ENCODE measurements at regions not wholly inside any gene's neighbourhood (a gene's known extent, or its start where the extent isn't known, plus 50 kb on each side); places are given as distances from the start of the nearest gene placed in this dataset.
"Not testable (repeated sequence)": the region's sequence is repeated elsewhere in the genome, so short reads cannot be mapped to it uniquely, and the experiment has no call there.

DNA sequence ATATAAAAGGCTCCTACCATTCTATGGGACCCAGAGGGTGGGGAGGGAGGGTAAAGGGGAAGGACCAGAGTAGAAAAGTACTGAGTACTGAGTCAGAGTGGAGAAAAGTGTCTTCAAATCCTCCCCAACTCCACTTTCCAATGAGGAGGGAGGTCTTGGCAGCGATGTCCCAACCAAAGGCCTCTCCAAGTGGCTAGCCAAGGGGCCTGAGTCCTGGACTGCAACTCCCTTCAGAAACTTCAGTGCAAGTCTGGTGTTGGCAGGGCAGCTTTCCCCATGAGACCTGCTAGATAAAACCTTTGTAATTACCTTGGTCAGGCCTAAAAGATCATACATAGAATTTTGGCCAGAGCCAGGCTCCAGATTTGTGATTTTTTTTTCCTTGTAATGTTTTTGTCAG, 111.3 kb upstream of the TNPO1 start:
- no peak for DNase-seq (ENCODE audit: low read depth, low spot score)
- no peaks in the 10 kb centered on the region for H3K4me1 ChIP-seq (ENCODE audit: insufficient read depth, insufficient read length)
- no peak for TF ChIP-seq SUZ12 (IDR thresholded peaks at IDR 0.05; ENCODE audit: extremely low read depth, insufficient read depth, insufficient read length)
- no peak for TF ChIP-seq YY1 (IDR thresholded peaks at IDR 0.05; ENCODE audit: insufficient read depth, insufficient read length)
- TF ChIP-seq ZNF274 (IDR thresholded peaks at IDR 0.05; ENCODE audit: low read depth, low read length) = no peak
- no peak overlapping the region for H3K4me3 ChIP-seq (ENCODE audit: insufficient read length, low read depth)
- no peaks in the 10 kb centered on the region for H3K27me3 ChIP-seq (ENCODE audit: insufficient read depth, insufficient read length)
- H3K9me3 ChIP-seq (ENCODE audit: insufficient read depth, low read length) = peaks cover 12% of the 10 kb centered on the region; the same call in 1 of the 2 replicates
- no peaks in the 10 kb centered on the region for H3K36me3 ChIP-seq (ENCODE audit: insufficient read depth, insufficient read length, low read length)
- no peak overlapping the region for H3K9ac ChIP-seq (ENCODE audit: insufficient read length, low read depth)

- no peak for DNase-seq (ENCODE audit: low read depth, low spot score)
- H3K36me3 ChIP-seq (ENCODE audit: insufficient read depth, insufficient read length, low read length) = no peaks in the 10 kb centered on the region
- H3K27me3 ChIP-seq (ENCODE audit: insufficient read depth, insufficient read length) = no peaks in the 10 kb centered on the region
- no peak overlapping the region for H3K9ac ChIP-seq (ENCODE audit: insufficient read length, low read depth)
- H3K4me3 ChIP-seq (ENCODE audit: insufficient read length, low read depth) = no peak overlapping the region
- no peaks in the 10 kb centered on the region for H3K4me1 ChIP-seq (ENCODE audit: insufficient read depth, insufficient read length)
- peaks cover 11% of the 10 kb centered on the region; the same call in 1 of the 2 replicates for H3K9me3 ChIP-seq (ENCODE audit: insufficient read depth, low read length)
- TF ChIP-seq SUZ12 (IDR thresholded peaks at IDR 0.05; ENCODE audit: extremely low read depth, insufficient read depth, insufficient read length) (no peak), YY1 (IDR thresholded peaks at IDR 0.05; ENCODE audit: insufficient read depth, insufficient read length) (no peak), ZNF274 (IDR thresholded peaks at IDR 0.05; ENCODE audit: low read depth, low read length) (no peak)
Measured at GRCh38 chr5:72703876-72704275, 112.6 kb upstream of the TNPO1 start.

DNA sequence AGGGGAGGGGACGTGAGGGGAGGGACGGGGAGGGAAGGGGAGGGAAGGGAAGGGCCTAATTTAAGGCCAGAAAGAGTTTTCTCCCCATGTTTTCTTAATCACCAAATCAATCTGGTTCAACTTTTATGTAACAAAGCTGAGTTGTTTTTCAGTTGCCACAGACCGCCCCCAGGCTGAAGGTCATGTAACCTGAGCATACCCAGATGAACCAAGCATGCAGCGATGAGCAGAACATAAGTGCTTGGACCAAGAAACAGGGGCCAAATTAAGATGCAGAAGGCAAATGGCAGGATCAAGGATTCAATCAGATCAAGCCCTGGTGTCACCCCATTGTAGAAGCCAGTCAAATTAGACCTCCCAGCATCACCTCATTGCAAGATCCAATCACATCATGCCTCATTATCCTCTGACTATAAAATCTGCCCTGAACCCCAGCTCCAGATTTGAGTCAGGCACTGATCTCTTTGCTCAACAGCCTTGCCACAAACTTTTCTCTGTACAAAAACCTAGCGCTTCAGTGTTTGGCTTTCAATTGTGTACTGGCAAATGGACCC, 113.5 kb upstream of the TNPO1 start:
- no peaks in the 10 kb centered on the region for H3K4me1 ChIP-seq (ENCODE audit: insufficient read depth, insufficient read length)
- TF ChIP-seq ZNF274 (IDR thresholded peaks at IDR 0.05; ENCODE audit: low read depth, low read length) = no peak
- no peak for TF ChIP-seq SUZ12 (IDR thresholded peaks at IDR 0.05; ENCODE audit: extremely low read depth, insufficient read depth, insufficient read length)
- TF ChIP-seq YY1 (IDR thresholded peaks at IDR 0.05; ENCODE audit: insufficient read depth, insufficient read length) = no peak
- no peak for DNase-seq (ENCODE audit: low read depth, low spot score)
- peaks cover 2% of the 10 kb centered on the region; the same call in 1 of the 2 replicates for H3K9me3 ChIP-seq (ENCODE audit: insufficient read depth, low read length)
- H3K4me3 ChIP-seq (ENCODE audit: insufficient read length, low read depth) = no peak overlapping the region
- H3K36me3 ChIP-seq (ENCODE audit: insufficient read depth, insufficient read length, low read length) = no peaks in the 10 kb centered on the region
- no peak overlapping the region for H3K9ac ChIP-seq (ENCODE audit: insufficient read length, low read depth)
- no peaks in the 10 kb centered on the region for H3K27me3 ChIP-seq (ENCODE audit: insufficient read depth, insufficient read length)

DNA sequence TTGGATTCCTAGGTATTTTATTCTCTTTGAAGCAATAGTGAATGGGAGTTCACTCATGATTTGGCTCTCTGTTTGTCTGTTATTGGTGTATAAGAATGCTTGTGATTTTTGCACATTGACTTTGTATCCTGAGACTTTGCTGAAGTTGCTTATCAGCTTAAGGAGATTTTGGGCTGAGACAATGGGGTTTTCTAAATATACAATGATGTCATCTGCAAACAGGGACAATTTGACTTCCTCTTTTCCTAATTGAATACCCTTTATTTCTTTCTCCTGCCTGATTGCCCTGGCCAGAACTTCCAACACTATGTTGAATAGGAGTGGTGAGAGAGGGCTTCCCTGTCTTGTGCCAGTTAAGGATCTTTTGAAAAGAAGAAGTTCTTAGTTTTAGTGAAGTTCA, 114.4 kb upstream of the TNPO1 start:
- H3K27me3 ChIP-seq (ENCODE audit: insufficient read depth, insufficient read length); H3K4me1 ChIP-seq (ENCODE audit: insufficient read depth, insufficient read length); H3K9me3 ChIP-seq (ENCODE audit: insufficient read depth, low read length); DNase-seq (ENCODE audit: low read depth, low spot score); H3K36me3 ChIP-seq (ENCODE audit: insufficient read depth, insufficient read length, low read length); H3K4me3 ChIP-seq (ENCODE audit: insufficient read length, low read depth); H3K9ac ChIP-seq (ENCODE audit: insufficient read length, low read depth): not testable (repeated sequence)

DNA sequence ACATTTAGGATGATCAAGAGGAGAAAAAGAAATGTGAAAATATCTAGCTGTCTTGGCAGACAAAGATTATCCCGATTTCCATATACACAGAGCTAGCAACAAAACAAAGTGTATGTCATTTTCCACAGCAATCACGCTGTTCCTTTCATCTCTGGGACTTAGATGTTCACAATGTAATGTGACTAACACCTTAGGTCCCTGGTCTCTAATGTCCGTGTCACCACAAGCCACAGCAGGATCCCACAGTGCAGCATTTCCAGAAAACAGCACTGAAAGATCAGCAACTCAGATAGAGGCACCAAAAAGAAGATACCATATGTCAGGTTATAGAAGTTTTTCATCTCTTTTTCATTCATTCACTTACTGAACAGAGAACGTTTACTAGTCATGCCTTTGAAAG, 118.0 kb upstream of the TNPO1 start:
- TF ChIP-seq ZNF274 (IDR thresholded peaks at IDR 0.05; ENCODE audit: low read depth, low read length) (no peak), SUZ12 (IDR thresholded peaks at IDR 0.05; ENCODE audit: extremely low read depth, insufficient read depth, insufficient read length) (no peak), YY1 (IDR thresholded peaks at IDR 0.05; ENCODE audit: insufficient read depth, insufficient read length) (no peak)
- no peak for DNase-seq (ENCODE audit: low read depth, low spot score)
- Histone ChIP-seq H3K9me3 (ENCODE audit: insufficient read depth, low read length) (no peaks in the 10 kb centered on the region), H3K27me3 (ENCODE audit: insufficient read depth, insufficient read length) (no peaks in the 10 kb centered on the region), H3K4me3 (ENCODE audit: insufficient read length, low read depth) (no peak overlapping the region), H3K9ac (ENCODE audit: insufficient read length, low read depth) (no peak overlapping the region), H3K36me3 (ENCODE audit: insufficient read depth, insufficient read length, low read length) (no peaks in the 10 kb centered on the region), H3K4me1 (ENCODE audit: insufficient read depth, insufficient read length) (no peaks in the 10 kb centered on the region)

- Histone ChIP-seq H3K9ac (ENCODE audit: insufficient read length, low read depth) (no peak overlapping the region), H3K9me3 (ENCODE audit: insufficient read depth, low read length) (no peaks in the 10 kb centered on the region), H3K4me1 (ENCODE audit: insufficient read depth, insufficient read length) (no peaks in the 10 kb centered on the region), H3K4me3 (ENCODE audit: insufficient read length, low read depth) (no peak overlapping the region), H3K27me3 (ENCODE audit: insufficient read depth, insufficient read length) (no peaks in the 10 kb centered on the region), H3K36me3 (ENCODE audit: insufficient read depth, insufficient read length, low read length) (no peaks in the 10 kb centered on the region)
- DNase-seq (ENCODE audit: low read depth, low spot score) = no peak
- TF ChIP-seq ZNF274 (IDR thresholded peaks at IDR 0.05; ENCODE audit: low read depth, low read length) (no peak), YY1 (IDR thresholded peaks at IDR 0.05; ENCODE audit: insufficient read depth, insufficient read length) (no peak), SUZ12 (IDR thresholded peaks at IDR 0.05; ENCODE audit: extremely low read depth, insufficient read depth, insufficient read length) (no peak)
Measured at GRCh38 chr5:72697622-72698021, 118.8 kb upstream of the TNPO1 start.

- H3K9me3 ChIP-seq (ENCODE audit: insufficient read depth, low read length) = no peaks in the 10 kb centered on the region
- no peak overlapping the region for H3K9ac ChIP-seq (ENCODE audit: insufficient read length, low read depth)
- no peaks in the 10 kb centered on the region for H3K4me1 ChIP-seq (ENCODE audit: insufficient read depth, insufficient read length)
- H3K27me3 ChIP-seq (ENCODE audit: insufficient read depth, insufficient read length) = no peaks in the 10 kb centered on the region
- no peak for TF ChIP-seq SUZ12 (IDR thresholded peaks at IDR 0.05; ENCODE audit: extremely low read depth, insufficient read depth, insufficient read length)
- no peak for TF ChIP-seq ZNF274 (IDR thresholded peaks at IDR 0.05; ENCODE audit: low read depth, low read length)
- TF ChIP-seq YY1 (IDR thresholded peaks at IDR 0.05; ENCODE audit: insufficient read depth, insufficient read length) = no peak
- no peak for DNase-seq (ENCODE audit: low read depth, low spot score)
- no peaks in the 10 kb centered on the region for H3K36me3 ChIP-seq (ENCODE audit: insufficient read depth, insufficient read length, low read length)
- H3K4me3 ChIP-seq (ENCODE audit: insufficient read length, low read depth) = no peak overlapping the region
Measured at GRCh38 chr5:72695659-72696058, 120.8 kb upstream of the TNPO1 start.

DNA sequence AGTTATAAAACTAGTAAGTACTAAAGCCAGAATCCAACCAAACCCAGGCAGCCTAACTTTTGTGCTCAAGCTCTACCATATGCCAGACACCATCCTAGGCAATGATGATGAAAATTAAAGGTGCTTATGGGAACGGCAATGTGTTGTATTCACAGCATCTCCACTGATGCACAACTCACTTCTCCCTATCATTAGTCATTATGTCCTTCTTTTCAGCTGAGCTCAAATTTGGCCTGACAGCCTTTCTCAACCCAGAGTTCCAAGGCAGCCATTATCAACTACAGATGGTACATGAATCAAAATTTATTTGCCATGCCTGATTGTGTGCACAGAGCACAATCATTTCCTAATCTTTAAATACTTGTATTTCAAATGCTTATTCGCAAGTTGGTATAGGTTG, 121.6 kb upstream of the TNPO1 start:
- DNase-seq (ENCODE audit: low read depth, low spot score) = no peak
- no peaks in the 10 kb centered on the region for H3K36me3 ChIP-seq (ENCODE audit: insufficient read depth, insufficient read length, low read length)
- no peak overlapping the region for H3K9ac ChIP-seq (ENCODE audit: insufficient read length, low read depth)
- no peaks in the 10 kb centered on the region for H3K27me3 ChIP-seq (ENCODE audit: insufficient read depth, insufficient read length)
- H3K4me3 ChIP-seq (ENCODE audit: insufficient read length, low read depth) = no peak overlapping the region
- TF ChIP-seq ZNF274 (IDR thresholded peaks at IDR 0.05; ENCODE audit: low read depth, low read length) (no peak), YY1 (IDR thresholded peaks at IDR 0.05; ENCODE audit: insufficient read depth, insufficient read length) (no peak), SUZ12 (IDR thresholded peaks at IDR 0.05; ENCODE audit: extremely low read depth, insufficient read depth, insufficient read length) (no peak)
- H3K4me1 ChIP-seq (ENCODE audit: insufficient read depth, insufficient read length) = no peaks in the 10 kb centered on the region
- no peaks in the 10 kb centered on the region for H3K9me3 ChIP-seq (ENCODE audit: insufficient read depth, low read length)

Measured in NT2/D1 (cell line).